Uterus (tissue), 2 donors: ENCODE measurements at regions not wholly inside any gene's neighbourhood (a gene's known extent, or its start where the extent isn't known, plus 50 kb on each side); places are given as distances from the start of the nearest gene placed in this dataset.

ENCODE experiments used
- POLR2A ChIP-seq, 2 donors: fragments of 450-650 bp; IDR thresholded peaks; one replicate each; pipeline ENCODE4 v1.6.1; 2016; ENCODE audit warnings: antibody characterized with exemption in 2 of 2, mild to moderate bottlenecking in 1 of 2, moderate library complexity in 1 of 2
- TF ChIP-seq, protein P1 (sequence below), 4 experiments: fragments of 200-600 bp in 2 of 4; fragments of 450-650 bp in 2 of 4; sonication (generic) in 2 of 4; IDR thresholded peaks; one replicate each; pipeline ENCODE4 v1.5.1; 2016 to 2019; ENCODE audit warnings: antibody characterized with exemption in 4 of 4, mild to moderate bottlenecking in 2 of 4, moderate library complexity in 1 of 4

- TF ChIP-seq, protein P1, sequence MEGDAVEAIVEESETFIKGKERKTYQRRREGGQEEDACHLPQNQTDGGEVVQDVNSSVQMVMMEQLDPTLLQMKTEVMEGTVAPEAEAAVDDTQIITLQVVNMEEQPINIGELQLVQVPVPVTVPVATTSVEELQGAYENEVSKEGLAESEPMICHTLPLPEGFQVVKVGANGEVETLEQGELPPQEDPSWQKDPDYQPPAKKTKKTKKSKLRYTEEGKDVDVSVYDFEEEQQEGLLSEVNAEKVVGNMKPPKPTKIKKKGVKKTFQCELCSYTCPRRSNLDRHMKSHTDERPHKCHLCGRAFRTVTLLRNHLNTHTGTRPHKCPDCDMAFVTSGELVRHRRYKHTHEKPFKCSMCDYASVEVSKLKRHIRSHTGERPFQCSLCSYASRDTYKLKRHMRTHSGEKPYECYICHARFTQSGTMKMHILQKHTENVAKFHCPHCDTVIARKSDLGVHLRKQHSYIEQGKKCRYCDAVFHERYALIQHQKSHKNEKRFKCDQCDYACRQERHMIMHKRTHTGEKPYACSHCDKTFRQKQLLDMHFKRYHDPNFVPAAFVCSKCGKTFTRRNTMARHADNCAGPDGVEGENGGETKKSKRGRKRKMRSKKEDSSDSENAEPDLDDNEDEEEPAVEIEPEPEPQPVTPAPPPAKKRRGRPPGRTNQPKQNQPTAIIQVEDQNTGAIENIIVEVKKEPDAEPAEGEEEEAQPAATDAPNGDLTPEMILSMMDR (IDR thresholded peaks at IDR 0.05) = no peak
- no peak for TF ChIP-seq POLR2A (IDR thresholded peaks at IDR 0.05)
Measured at GRCh38 chr9:91137391-91137790, 224.3 kb downstream of the AUH start.
